ENCODE measurements at regions not wholly inside any gene's neighbourhood (a gene's known extent, or its start where the extent isn't known, plus 50 kb on each side); places are given as distances from the start of the nearest gene placed in this dataset.

- DNase-seq: no peak
Measured at GRCh38 chr11:95545116-95545875, 244.3 kb downstream of the FAM76B start.

- DNase-seq: no peak
Measured at GRCh38 chr11:95544095-95544856, 245.3 kb downstream of the FAM76B start.

GRCh38 chr11:95542868-95543551 lies 246.6 kb downstream of the FAM76B start:
- no peak for DNase-seq

- DNase-seq: no peak
Measured at GRCh38 chr11:95541715-95542114, 247.9 kb downstream of the FAM76B start.

- DNase-seq: no peak
Measured at GRCh38 chr11:95536047-95536690, 253.4 kb downstream of the FAM76B start.

- DNase-seq: no peak
Measured at GRCh38 chr11:95534809-95535208, 254.8 kb downstream of the FAM76B start.

GRCh38 chr11:95534226-95534625 lies 255.4 kb downstream of the FAM76B start:
- no peak for DNase-seq

- DNase-seq: no peak
Measured at GRCh38 chr11:95531116-95531515, 258.5 kb downstream of the FAM76B start.

GRCh38 chr11:95524314-95525036 lies 265.1 kb downstream of the FAM76B start:
- DNase-seq: no peak

GRCh38 chr11:95522874-95523273 lies 266.7 kb downstream of the FAM76B start:
- no peak for DNase-seq

GRCh38 chr11:95521862-95522261 lies 267.7 kb downstream of the FAM76B start:
- DNase-seq: no peak

GRCh38 chr11:95521133-95521542 lies 268.4 kb downstream of the FAM76B start:
- DNase-seq: no peak

- no peak for DNase-seq
Measured at GRCh38 chr11:95520369-95521132, 269.0 kb downstream of the FAM76B start.

GRCh38 chr11:95519912-95520311 lies 269.7 kb downstream of the FAM76B start:
- no peak for DNase-seq

- no peak for DNase-seq
Measured at GRCh38 chr11:95517453-95517852, 272.1 kb downstream of the FAM76B start.

GRCh38 chr11:95516786-95517185 lies 272.8 kb downstream of the FAM76B start:
- DNase-seq: no peak

GRCh38 chr11:95516175-95516574 lies 273.4 kb downstream of the FAM76B start:
- no peak for DNase-seq

GRCh38 chr11:95515371-95515770 lies 274.2 kb downstream of the FAM76B start:
- no peak for DNase-seq

- no peak for DNase-seq
Measured at GRCh38 chr11:95514416-95515110, 275.0 kb downstream of the FAM76B start.

GRCh38 chr11:95512682-95513081 lies 276.9 kb downstream of the FAM76B start:
- no peak for DNase-seq

- no peak for DNase-seq
Measured at GRCh38 chr11:95512177-95512576, 277.4 kb downstream of the FAM76B start.
